ENCODE measurements at regions not wholly inside any gene's neighbourhood (a gene's known extent, or its start where the extent isn't known, plus 50 kb on each side); places are given as distances from the start of the nearest gene placed in this dataset.

GRCh38 chr1:40914927-40915569 is 52.9 kb upstream of the CITED4 start:
- no peak for DNase-seq

GRCh38 chr1:40915581-40915980 is 53.4 kb upstream of the CITED4 start:
- DNase-seq = no peak

GRCh38 chr1:40917995-40918711 is 56.0 kb upstream of the CITED4 start:
- DNase-seq = no peak

GRCh38 chr1:40919475-40920011 is 57.4 kb upstream of the CITED4 start:
- DNase-seq = no peak

GRCh38 chr1:40921522-40921921 is 58.0 kb upstream of the CTPS1 start:
- DNase-seq = no peak

GRCh38 chr1:40921981-40922677 is 57.4 kb upstream of the CTPS1 start:
- DNase-seq = no peak

- DNase-seq = no peak
These were observed 56.5 kb upstream of the CTPS1 start for GRCh38 chr1:40922969-40923368.

GRCh38 chr1:40923511-40924020 is 55.9 kb upstream of the CTPS1 start:
- no peak for DNase-seq

GRCh38 chr1:40924767-40925166 is 54.7 kb upstream of the CTPS1 start:
- DNase-seq = no peak

GRCh38 chr1:40925834-40926410 is 53.6 kb upstream of the CTPS1 start:
- DNase-seq = no peak

- no peak for DNase-seq
These were observed 53.1 kb upstream of the CTPS1 start for GRCh38 chr1:40926441-40926840.

GRCh38 chr1:40927781-40928180 is 51.7 kb upstream of the CTPS1 start:
- peak; percentile 36 for DNase-seq

- DNase-seq = no peak
These were observed 50.8 kb upstream of the CTPS1 start for GRCh38 chr1:40928699-40929098.

- peak; percentile 70 for DNase-seq
These were observed 50.3 kb upstream of the CTPS1 start for GRCh38 chr1:40929155-40929554.
